A673 (cell line): ENCODE measurements at regions not wholly inside any gene's neighbourhood (a gene's known extent, or its start where the extent isn't known, plus 50 kb on each side); places are given as distances from the start of the nearest gene placed in this dataset.

Experiments used
- EZH2 ChIP-seq: fragments of 200-600 bp; sonication (generic); IDR thresholded peaks from 2 replicates; pipeline ENCODE4 v1.6.1; 2017; ENCODE audit warnings: borderline replicate concordance, low read depth, mild to moderate bottlenecking, mixed read lengths, antibody characterized with exemption, low read length; ENCODE audit not compliant: poor library complexity, severe bottlenecking
- TF ChIP-seq, protein P1 (sequence below): fragments of 300-800, 200-600 bp; sonication (generic); conservative IDR thresholded peaks from 2 replicates; pipeline ENCODE4 v1.5.1; 2017; ENCODE audit warnings: low read depth, mild to moderate bottlenecking, antibody characterized with exemption, low read length, moderate library complexity, mixed read lengths

- TF ChIP-seq, protein P1, sequence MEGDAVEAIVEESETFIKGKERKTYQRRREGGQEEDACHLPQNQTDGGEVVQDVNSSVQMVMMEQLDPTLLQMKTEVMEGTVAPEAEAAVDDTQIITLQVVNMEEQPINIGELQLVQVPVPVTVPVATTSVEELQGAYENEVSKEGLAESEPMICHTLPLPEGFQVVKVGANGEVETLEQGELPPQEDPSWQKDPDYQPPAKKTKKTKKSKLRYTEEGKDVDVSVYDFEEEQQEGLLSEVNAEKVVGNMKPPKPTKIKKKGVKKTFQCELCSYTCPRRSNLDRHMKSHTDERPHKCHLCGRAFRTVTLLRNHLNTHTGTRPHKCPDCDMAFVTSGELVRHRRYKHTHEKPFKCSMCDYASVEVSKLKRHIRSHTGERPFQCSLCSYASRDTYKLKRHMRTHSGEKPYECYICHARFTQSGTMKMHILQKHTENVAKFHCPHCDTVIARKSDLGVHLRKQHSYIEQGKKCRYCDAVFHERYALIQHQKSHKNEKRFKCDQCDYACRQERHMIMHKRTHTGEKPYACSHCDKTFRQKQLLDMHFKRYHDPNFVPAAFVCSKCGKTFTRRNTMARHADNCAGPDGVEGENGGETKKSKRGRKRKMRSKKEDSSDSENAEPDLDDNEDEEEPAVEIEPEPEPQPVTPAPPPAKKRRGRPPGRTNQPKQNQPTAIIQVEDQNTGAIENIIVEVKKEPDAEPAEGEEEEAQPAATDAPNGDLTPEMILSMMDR, result no peak
- TF ChIP-seq EZH2, result no peak
Observed at GRCh38 chrX:142601792-142602191, 396.7 kb upstream of the MAGEC2 start.
